22Rv1 (cell line): ENCODE measurements at regions not wholly inside any gene's neighbourhood (a gene's known extent, or its start where the extent isn't known, plus 50 kb on each side); places are given as distances from the start of the nearest gene placed in this dataset.

Experiments
- CTCF ChIP-seq: fragments of 450-650 bp; IDR thresholded peaks from 2 replicates; pipeline ENCODE4 v1.5.1; 2017; ENCODE audit warnings: mild to moderate bottlenecking
- ZFX ChIP-seq: fragments of 450-650 bp; IDR thresholded peaks from 2 replicates; pipeline ENCODE4 v1.6.1; 2017; ENCODE audit warnings: antibody characterized with exemption, borderline replicate concordance

- no peak for TF ChIP-seq CTCF
- TF ChIP-seq ZFX = no peak
Measured at GRCh38 chr5:125115195-125115525, 368.7 kb upstream of the ZNF608 start.
